ENCODE measurements at regions not wholly inside any gene's neighbourhood (a gene's known extent, or its start where the extent isn't known, plus 50 kb on each side); places are given as distances from the start of the nearest gene placed in this dataset.

- Histone ChIP-seq H3K36me3 (ENCODE audit: control insufficient read depth, insufficient read depth, low read length) (no peaks in the 10 kb centered on the region), H3K27ac (ENCODE audit: extremely low read depth, low read depth, low read length) (no peak overlapping the region), H3K9me3 (replicated peaks; ENCODE audit: control insufficient read depth, insufficient read depth, low read depth, low read length) (no peaks in the 10 kb centered on the region), H2AFZ (ENCODE audit: low read depth, low read length) (no peak overlapping the region), H3K4me3 (no peak overlapping the region), H4K20me1 (replicated peaks; ENCODE audit: control insufficient read depth, insufficient read depth, low read length) (no peaks in the 10 kb centered on the region), H3K9ac (ENCODE audit: insufficient read depth in 1 of 2, low read depth in 2 of 2, low read length in 2 of 2) (no peak overlapping the region), H3K4me1 (replicated peaks in 1 of 2; ENCODE audit: control insufficient read depth in 2 of 2, insufficient read depth in 2 of 2, low read length in 2 of 2) (no peaks in the 10 kb centered on the region), H3K4me2 (ENCODE audit: insufficient read depth, low read length) (no peak overlapping the region; the same call in 1 of the 2 replicates), H3K79me2 (ENCODE audit: control insufficient read depth, insufficient read depth, low read length) (no peaks in the 10 kb centered on the region), H3K27me3 (ENCODE audit: control insufficient read depth in 2 of 2, insufficient read depth in 2 of 2, low read length in 2 of 2) (no peaks in the 10 kb centered on the region), H3K9me1 (ENCODE audit: control insufficient read depth, insufficient read depth, low read length) (no peaks in the 10 kb centered on the region)
- FAIRE-seq: no peak
- peak; percentile 75 for ATAC-seq
- intact Hi-C loops (cut with micrococcal nuclease) (no loop called here), in situ Hi-C loops (cut with MboI) (no loop called here)
- 1% methylated on average over 12 of the region's 12 CpGs for WGBS (ENCODE audit: insufficient coverage, low coverage, missing lambda C conversion rate)
- peak in 2 of 4 experiments; percentile 1 to 2 for DNase-seq (ENCODE audit: extremely low read depth in 1 of 4, low spot score in 3 of 4)
- no peak for TF ChIP-seq TGIF2 (CRISPR knock-in tag; IDR thresholded peaks at IDR 0.05)
- TF ChIP-seq CTCF (IDR thresholded peaks at IDR 0.05 in 2 of 3, conservative IDR thresholded peaks at IDR 0.05 in 1 of 3; ENCODE audit: insufficient read depth in 2 of 3, low read depth in 1 of 3, low read length in 3 of 3): peak; percentile 11 to 34 (median 18); a peak in 2 of 6 replicates
- TF ChIP-seq RAD21 (CRISPR knock-in tag; conservative IDR thresholded peaks at IDR 0.05 in 1 of 2, IDR thresholded peaks at IDR 0.05 in 1 of 2): peak in 1 of 2 experiments; percentile 36; a peak in 1 of 4 replicates
- ChIA-PET POLR2A (no interaction called here), CTCF (ENCODE audit: low intra/inter-chr PET ratio) (interaction anchor here (0.5 kb wide), 1 partner anchor 38 kb away, joined by 3 read pairs; no protein-coding TSS in a partner anchor)
- no TSS peak for BruUV-seq (replicated peaks)
Observed at GRCh38 chrX:104310090-104310489, 55.4 kb upstream of the ESX1 start.

GRCh38 chrX:104309169-104309568 is 54.4 kb upstream of the ESX1 start:
- H3K79me2 ChIP-seq (ENCODE audit: control insufficient read depth, insufficient read depth, low read length): no peaks in the 10 kb centered on the region
- WGBS (ENCODE audit: insufficient coverage, low coverage, missing lambda C conversion rate): 0% methylated on average over 4 of the region's 5 CpGs
- intact Hi-C loops (cut with micrococcal nuclease) (no loop called here), in situ Hi-C loops (cut with MboI) (no loop called here)
- H2AFZ ChIP-seq (ENCODE audit: low read depth, low read length): no peak overlapping the region
- no peak for FAIRE-seq
- ATAC-seq: 0 out of 3 replicates have a peak, but pooled peaks have one; percentile 36
- no peaks in the 10 kb centered on the region for H3K9me3 ChIP-seq (replicated peaks; ENCODE audit: control insufficient read depth, insufficient read depth, low read depth, low read length)
- H3K4me3 ChIP-seq: no peak overlapping the region
- POLR2A ChIA-PET: no interaction called here
- DNase-seq (ENCODE audit: extremely low read depth in 1 of 4, low spot score in 3 of 4): no peak
- no peaks in the 10 kb centered on the region for H3K4me1 ChIP-seq (replicated peaks in 1 of 2; ENCODE audit: control insufficient read depth in 2 of 2, insufficient read depth in 2 of 2, low read length in 2 of 2)
- H3K9ac ChIP-seq (ENCODE audit: insufficient read depth in 1 of 2, low read depth in 2 of 2, low read length in 2 of 2): no peak overlapping the region
- no peaks in the 10 kb centered on the region for H3K9me1 ChIP-seq (ENCODE audit: control insufficient read depth, insufficient read depth, low read length)
- H4K20me1 ChIP-seq (replicated peaks; ENCODE audit: control insufficient read depth, insufficient read depth, low read length): no peaks in the 10 kb centered on the region
- no TSS peak for BruUV-seq (replicated peaks)
- no peak overlapping the region for H3K4me2 ChIP-seq (ENCODE audit: insufficient read depth, low read length)
- no peaks in the 10 kb centered on the region for H3K36me3 ChIP-seq (ENCODE audit: control insufficient read depth, insufficient read depth, low read length)
- no peak overlapping the region for H3K27ac ChIP-seq (ENCODE audit: extremely low read depth, low read depth, low read length)
- CTCF ChIA-PET (ENCODE audit: low intra/inter-chr PET ratio): no interaction called here
- H3K27me3 ChIP-seq (ENCODE audit: control insufficient read depth in 2 of 2, insufficient read depth in 2 of 2, low read length in 2 of 2): no peaks in the 10 kb centered on the region
- TF ChIP-seq MCM2 (IDR thresholded peaks at IDR 0.05; ENCODE audit: low read depth) (no peak), HNRNPUL1 (IDR thresholded peaks at IDR 0.05; ENCODE audit: low read length) (no peak), RBFOX2 (IDR thresholded peaks at IDR 0.05; ENCODE audit: low read depth, low read length) (no peak), GMEB1 (CRISPR knock-in tag; IDR thresholded peaks at IDR 0.05) (no peak), L3MBTL2 (IDR thresholded peaks at IDR 0.05) (no peak), PHB (CRISPR knock-in tag; IDR thresholded peaks at IDR 0.05) (no peak), SUPT5H (IDR thresholded peaks at IDR 0.05) (no peak), ZNF212 (CRISPR knock-in tag; IDR thresholded peaks at IDR 0.05) (no peak), ATF2 (CRISPR knock-in tag; IDR thresholded peaks at IDR 0.05) (no peak), SRSF9 (IDR thresholded peaks at IDR 0.05; ENCODE audit: borderline replicate concordance, low read depth, low read length) (no peak)

Data from K562 (cell line).